ENCODE measurements at regions not wholly inside any gene's neighbourhood (a gene's known extent, or its start where the extent isn't known, plus 50 kb on each side); places are given as distances from the start of the nearest gene placed in this dataset.

DNA sequence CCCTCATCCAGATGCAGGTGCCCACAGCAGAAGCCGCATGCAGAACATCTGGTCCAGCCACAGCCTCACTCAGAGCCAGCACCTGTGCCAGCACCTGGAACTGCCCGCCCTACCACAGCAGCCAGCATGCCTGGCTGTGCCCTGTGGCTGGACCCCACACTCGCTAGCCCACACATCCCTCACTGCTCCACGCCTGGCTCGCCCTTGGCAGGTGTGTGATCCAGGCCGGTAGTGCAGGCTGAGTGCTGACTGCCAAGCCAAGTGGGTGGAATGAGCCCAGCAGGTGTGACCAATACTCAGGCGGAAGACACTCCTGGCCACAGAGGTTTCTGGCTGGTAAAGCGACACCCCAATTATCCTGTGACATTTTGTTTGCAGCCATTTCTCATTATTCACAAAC, 162.4 kb upstream of the ROBO1 start:
- TF ChIP-seq, protein P1, sequence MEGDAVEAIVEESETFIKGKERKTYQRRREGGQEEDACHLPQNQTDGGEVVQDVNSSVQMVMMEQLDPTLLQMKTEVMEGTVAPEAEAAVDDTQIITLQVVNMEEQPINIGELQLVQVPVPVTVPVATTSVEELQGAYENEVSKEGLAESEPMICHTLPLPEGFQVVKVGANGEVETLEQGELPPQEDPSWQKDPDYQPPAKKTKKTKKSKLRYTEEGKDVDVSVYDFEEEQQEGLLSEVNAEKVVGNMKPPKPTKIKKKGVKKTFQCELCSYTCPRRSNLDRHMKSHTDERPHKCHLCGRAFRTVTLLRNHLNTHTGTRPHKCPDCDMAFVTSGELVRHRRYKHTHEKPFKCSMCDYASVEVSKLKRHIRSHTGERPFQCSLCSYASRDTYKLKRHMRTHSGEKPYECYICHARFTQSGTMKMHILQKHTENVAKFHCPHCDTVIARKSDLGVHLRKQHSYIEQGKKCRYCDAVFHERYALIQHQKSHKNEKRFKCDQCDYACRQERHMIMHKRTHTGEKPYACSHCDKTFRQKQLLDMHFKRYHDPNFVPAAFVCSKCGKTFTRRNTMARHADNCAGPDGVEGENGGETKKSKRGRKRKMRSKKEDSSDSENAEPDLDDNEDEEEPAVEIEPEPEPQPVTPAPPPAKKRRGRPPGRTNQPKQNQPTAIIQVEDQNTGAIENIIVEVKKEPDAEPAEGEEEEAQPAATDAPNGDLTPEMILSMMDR (IDR thresholded peaks at IDR 0.05) = no peak
- no peak for TF ChIP-seq POLR2A (IDR thresholded peaks at IDR 0.05)
- no peaks in the 10 kb centered on the region for H3K4me1 ChIP-seq
- intact Hi-C loops (cut with DNase I; ENCODE audit: low total_unique reads) = no loop called here
- no peaks in the 10 kb centered on the region for H3K36me3 ChIP-seq (ENCODE audit: low read depth, missing control alignments)
- WGBS, 2 donors = 85 to 95% methylated on average over 8 of the region's 8 CpGs
- DNase-seq = no peak
- H3K27me3 ChIP-seq = no peaks in the 10 kb centered on the region
- H3K9me3 ChIP-seq = no peaks in the 10 kb centered on the region
- no peak overlapping the region for H3K27ac ChIP-seq
- H3K4me3 ChIP-seq = no peak overlapping the region

GRCh38 chr3:79928687-79929408, 161.1 kb upstream of the ROBO1 start:
- no peak for TF ChIP-seq POLR2A (IDR thresholded peaks at IDR 0.05)
- TF ChIP-seq, protein P1 (IDR thresholded peaks at IDR 0.05) = no peak
- no peak for DNase-seq
- no peak overlapping the region for H3K27ac ChIP-seq
- no peaks in the 10 kb centered on the region for H3K4me1 ChIP-seq
- intact Hi-C loops (cut with DNase I; ENCODE audit: low total_unique reads) = no loop called here
- H3K4me3 ChIP-seq = no peak overlapping the region
- no peaks in the 10 kb centered on the region for H3K9me3 ChIP-seq
- H3K27me3 ChIP-seq = no peaks in the 10 kb centered on the region
- 85 to 87% methylated on average over 4 of the region's 4 CpGs for WGBS, 2 donors
- no peaks in the 10 kb centered on the region for H3K36me3 ChIP-seq (ENCODE audit: low read depth, missing control alignments)

- Histone ChIP-seq H3K27ac (no peak overlapping the region), H3K9me3 (no peaks in the 10 kb centered on the region), H3K4me3 (no peak overlapping the region), H3K36me3 (ENCODE audit: low read depth, missing control alignments) (no peaks in the 10 kb centered on the region), H3K4me1 (no peaks in the 10 kb centered on the region), H3K27me3 (no peaks in the 10 kb centered on the region)
- no peak for DNase-seq
- 57 to 78% methylated on average over 3 of the region's 3 CpGs for WGBS, 2 donors
- intact Hi-C loops (cut with DNase I; ENCODE audit: low total_unique reads) = no loop called here
- TF ChIP-seq POLR2A (IDR thresholded peaks at IDR 0.05) = no peak
- TF ChIP-seq, protein P1 (IDR thresholded peaks at IDR 0.05) = no peak
Observed at GRCh38 chr3:79926522-79926921, 158.7 kb upstream of the ROBO1 start.

DNA sequence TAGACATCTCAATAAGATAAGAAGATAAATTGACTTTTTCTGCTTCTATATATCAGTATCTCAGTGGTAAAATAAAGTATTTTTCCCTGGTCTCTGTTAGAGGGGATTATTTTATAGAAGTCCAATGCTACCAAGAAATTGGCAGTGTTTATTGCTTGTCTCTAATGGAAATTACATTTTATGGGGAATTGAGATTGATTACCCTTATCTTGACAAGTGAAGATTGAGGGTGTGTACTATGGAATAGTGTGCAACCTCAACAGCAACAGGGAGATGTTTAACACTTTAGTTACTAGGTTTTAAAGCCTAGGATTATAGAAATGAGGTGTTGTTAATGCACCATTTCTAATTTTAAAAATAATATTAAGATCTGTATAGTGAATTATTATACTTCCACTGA, 154.8 kb upstream of the ROBO1 start:
- no peaks in the 10 kb centered on the region for H3K27me3 ChIP-seq
- H3K36me3 ChIP-seq (ENCODE audit: low read depth, missing control alignments) = no peaks in the 10 kb centered on the region
- intact Hi-C loops (cut with DNase I; ENCODE audit: low total_unique reads) = no loop called here
- H3K9me3 ChIP-seq = no peaks in the 10 kb centered on the region
- H3K27ac ChIP-seq = no peak overlapping the region
- TF ChIP-seq, protein P1 (IDR thresholded peaks at IDR 0.05) = no peak
- TF ChIP-seq POLR2A (IDR thresholded peaks at IDR 0.05) = no peak
- H3K4me3 ChIP-seq = no peak overlapping the region
- no peak for DNase-seq
- H3K4me1 ChIP-seq = no peaks in the 10 kb centered on the region

- Histone ChIP-seq H3K36me3 (ENCODE audit: low read depth, missing control alignments) (no peaks in the 10 kb centered on the region), H3K4me1 (no peaks in the 10 kb centered on the region), H3K27me3 (no peaks in the 10 kb centered on the region), H3K9me3 (no peaks in the 10 kb centered on the region), H3K27ac (no peak overlapping the region), H3K4me3 (no peak overlapping the region)
- no peak for DNase-seq
- TF ChIP-seq, protein P1 (IDR thresholded peaks at IDR 0.05) = no peak
- WGBS, 2 donors = 38 to 52% methylated on average over 2 of the region's 2 CpGs
- intact Hi-C loops (cut with DNase I; ENCODE audit: low total_unique reads) = no loop called here
Observed at GRCh38 chr3:79917561-79917960, 149.8 kb upstream of the ROBO1 start.

All from testis (tissue), 2 donors.